Spleen (tissue), 11 donors: ENCODE measurements at regions not wholly inside any gene's neighbourhood (a gene's known extent, or its start where the extent isn't known, plus 50 kb on each side); places are given as distances from the start of the nearest gene placed in this dataset.

Experiments used
- DNase-seq: peaks from one replicate; pipeline ENCODE4 v3.0.0-alpha.2; 2020
- H3K27ac ChIP-seq, 8 donors: fragments of 200-600 bp; sonication (generic) in 7 of 8; 1 replicate in 4 of 8; 2 replicates in 4 of 8; pipeline versions ENCODE4 v1.5.0 to v1.8.0; 2016 to 2021; ENCODE audit warnings: inconsistent platforms in 4 of 8, mild to moderate bottlenecking in 4 of 8, moderate library complexity in 1 of 8
- H3K27me3 ChIP-seq, 7 donors: fragments of 200-600 bp; sonication (generic) in 6 of 7; replicated peaks in 1 of 7; 1 replicate in 4 of 7; 2 replicates in 3 of 7; pipeline versions ENCODE4 v1.5.0 to v1.8.0; 2016 to 2021; ENCODE audit warnings: inconsistent platforms in 3 of 7, mild to moderate bottlenecking in 1 of 7
- H3K36me3 ChIP-seq, 6 donors: fragments of 200-600 bp; sonication (generic) in 5 of 6; 1 replicate in 4 of 6; 2 replicates in 2 of 6; pipeline versions ENCODE4 v1.5.0 to v1.8.0; 2016 to 2021; ENCODE audit warnings: inconsistent platforms in 2 of 6
- H3K4me1 ChIP-seq, 6 donors: fragments of 200-600 bp; sonication (generic) in 5 of 6; 1 replicate in 3 of 6; 2 replicates in 3 of 6; pipeline versions ENCODE4 v1.5.0 to v1.8.0; 2016 to 2021; ENCODE audit warnings: inconsistent platforms in 3 of 6
- H3K4me3 ChIP-seq, 8 donors: fragments of 200-600 bp; sonication (generic) in 7 of 8; 1 replicate in 4 of 8; 2 replicates in 4 of 8; pipeline versions ENCODE4 v1.5.0 to v1.8.0; 2016 to 2021; ENCODE audit warnings: inconsistent platforms in 4 of 8, mild to moderate bottlenecking in 4 of 8, moderate library complexity in 2 of 8
- H3K9me3 ChIP-seq, 8 donors: fragments of 200-600 bp; sonication (generic) in 7 of 8; 1 replicate in 4 of 8; 2 replicates in 4 of 8; pipeline versions ENCODE4 v1.5.0 to v1.8.0; 2016 to 2021; ENCODE audit warnings: inconsistent platforms in 4 of 8
- POLR2A ChIP-seq, 3 donors: fragments of 450-650 bp; IDR thresholded peaks; one replicate each; pipeline ENCODE4 v1.5.1; 2017; ENCODE audit warnings: antibody characterized with exemption in 3 of 3, mild to moderate bottlenecking in 1 of 3
- POLR2AphosphoS5 ChIP-seq, 3 donors: sonication (generic); formaldehyde crosslinking; IDR thresholded peaks; one replicate each; pipeline ENCODE4 v1.5.1; 2017; ENCODE audit warnings: antibody characterized with exemption in 3 of 3
- WGBS, 5 donors: extraction: QIAGEN DNeasy Blood & Tissue Kit in 3 of 5; methylation state at CpG; one replicate each; pipeline versions ENCODE4 v1.1.5 to v1.1.7; 2013 to 2018; 5-methylcytosine and 5-hydroxymethylcytosine counted together
- intact Hi-C: fragments of 100-400 bp; cut with DNase I; formaldehyde crosslinking; loops from one replicate; pipeline ENCODE4 v1.15.0; 2023; ENCODE audit warnings: low total_unique reads
- TF ChIP-seq, protein P1 (sequence below), 11 experiments: fragments of 200-600 bp in 7 of 11; fragments of 450-650 bp in 4 of 11; sonication (generic) in 4 of 11; IDR thresholded peaks in 8 of 11; conservative IDR thresholded peaks in 3 of 11; 1 replicate in 7 of 11; 2 replicates in 4 of 11; pipeline versions ENCODE4 v1.4.0 to v1.8.0; 2016 to 2021; ENCODE audit warnings: antibody characterized with exemption in 11 of 11, inconsistent platforms in 4 of 11, mild to moderate bottlenecking in 1 of 11
- donor health status: healthy with polysubstance abuse.
- donor health status: DM: no; HTN: no; CAD: no; lungs with moderate emphysema.
- donor health status: DM: no; HTN: no; CAD: no.
- donor health status: Bipolar disorder and iron deficiency.
- donor health status: healthy.
- donor health status: DM: no; HTN: no; CAD: no.
- donor health status: DM: yes; HTN: yes; CAD: no.

DNA sequence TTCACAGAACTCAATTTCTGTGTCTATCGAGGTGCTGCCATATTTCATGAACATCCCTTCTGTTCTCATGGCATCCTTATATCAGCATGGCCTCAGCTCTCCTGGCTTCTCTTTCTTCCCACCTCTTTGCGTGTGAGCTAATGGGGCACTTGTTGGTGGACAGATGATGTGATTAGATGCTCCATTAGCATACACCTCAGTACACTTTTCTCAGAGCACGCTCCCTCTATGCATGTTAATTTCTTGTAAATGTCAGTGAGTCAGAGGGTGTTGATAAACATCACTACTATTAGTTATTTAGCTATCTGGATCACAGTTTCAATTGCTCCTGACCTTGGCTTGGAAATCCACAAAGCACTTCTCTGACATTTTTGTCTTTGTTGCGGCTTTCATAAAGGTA is 159.4 kb downstream of the CD8B2 start:
- no peak for TF ChIP-seq POLR2AphosphoS5 (IDR thresholded peaks at IDR 0.05)
- TF ChIP-seq, protein P1, sequence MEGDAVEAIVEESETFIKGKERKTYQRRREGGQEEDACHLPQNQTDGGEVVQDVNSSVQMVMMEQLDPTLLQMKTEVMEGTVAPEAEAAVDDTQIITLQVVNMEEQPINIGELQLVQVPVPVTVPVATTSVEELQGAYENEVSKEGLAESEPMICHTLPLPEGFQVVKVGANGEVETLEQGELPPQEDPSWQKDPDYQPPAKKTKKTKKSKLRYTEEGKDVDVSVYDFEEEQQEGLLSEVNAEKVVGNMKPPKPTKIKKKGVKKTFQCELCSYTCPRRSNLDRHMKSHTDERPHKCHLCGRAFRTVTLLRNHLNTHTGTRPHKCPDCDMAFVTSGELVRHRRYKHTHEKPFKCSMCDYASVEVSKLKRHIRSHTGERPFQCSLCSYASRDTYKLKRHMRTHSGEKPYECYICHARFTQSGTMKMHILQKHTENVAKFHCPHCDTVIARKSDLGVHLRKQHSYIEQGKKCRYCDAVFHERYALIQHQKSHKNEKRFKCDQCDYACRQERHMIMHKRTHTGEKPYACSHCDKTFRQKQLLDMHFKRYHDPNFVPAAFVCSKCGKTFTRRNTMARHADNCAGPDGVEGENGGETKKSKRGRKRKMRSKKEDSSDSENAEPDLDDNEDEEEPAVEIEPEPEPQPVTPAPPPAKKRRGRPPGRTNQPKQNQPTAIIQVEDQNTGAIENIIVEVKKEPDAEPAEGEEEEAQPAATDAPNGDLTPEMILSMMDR (IDR thresholded peaks at IDR 0.05 in 8 of 11, conservative IDR thresholded peaks at IDR 0.05 in 3 of 11), result no peak
- TF ChIP-seq POLR2A (IDR thresholded peaks at IDR 0.05), result no peak
- WGBS, 5 donors, result 83 to 97% (median 89%) methylated on average over 4 of the region's 4 CpGs
- no peak for DNase-seq
- no peaks in the 10 kb centered on the region for H3K4me1 ChIP-seq
- no peak overlapping the region for H3K27ac ChIP-seq
- intact Hi-C loops, result no loop called here
- peaks cover 0 to 4% (median 0%) of the 10 kb centered on the region in 7 donors for H3K27me3 ChIP-seq
- no peak overlapping the region for H3K4me3 ChIP-seq
- H3K9me3 ChIP-seq, result no peaks in the 10 kb centered on the region
- no peaks in the 10 kb centered on the region for H3K36me3 ChIP-seq

GRCh38 chr2:106649306-106649705 is 162.1 kb downstream of the CD8B2 start:
- no peak for DNase-seq
- WGBS, 5 donors, result 83 to 98% (median 91%) methylated on average over 1 of the region's 1 CpG
- TF ChIP-seq POLR2A (IDR thresholded peaks at IDR 0.05) (no peak), POLR2AphosphoS5 (IDR thresholded peaks at IDR 0.05) (no peak)
- TF ChIP-seq, protein P1 (IDR thresholded peaks at IDR 0.05 in 8 of 11, conservative IDR thresholded peaks at IDR 0.05 in 3 of 11), result no peak
- Histone ChIP-seq H3K4me3 (no peak overlapping the region), H3K27me3 (peaks cover 0 to 7% (median 0%) of the 10 kb centered on the region in 7 donors), H3K36me3 (no peaks in the 10 kb centered on the region), H3K9me3 (no peaks in the 10 kb centered on the region), H3K27ac (no peak overlapping the region), H3K4me1 (no peaks in the 10 kb centered on the region)
- intact Hi-C loops, result no loop called here

GRCh38 chr2:106653465-106653864 is 166.3 kb downstream of the CD8B2 start:
- peaks cover 0 to 13% (median 5%) of the 10 kb centered on the region in 8 donors for H3K9me3 ChIP-seq
- no peaks in the 10 kb centered on the region for H3K36me3 ChIP-seq
- intact Hi-C loops, result no loop called here
- WGBS, 5 donors, result 85 to 96% (median 89%) methylated on average over 6 of the region's 6 CpGs
- H3K27ac ChIP-seq, result no peak overlapping the region
- H3K27me3 ChIP-seq, result peaks cover 0 to 7% (median 0%) of the 10 kb centered on the region in 7 donors
- TF ChIP-seq POLR2A (IDR thresholded peaks at IDR 0.05) (no peak), POLR2AphosphoS5 (IDR thresholded peaks at IDR 0.05) (no peak)
- TF ChIP-seq, protein P1 (IDR thresholded peaks at IDR 0.05 in 8 of 11, conservative IDR thresholded peaks at IDR 0.05 in 3 of 11), result no peak
- DNase-seq, result no peak
- no peak overlapping the region for H3K4me3 ChIP-seq
- no peaks in the 10 kb centered on the region for H3K4me1 ChIP-seq

DNA sequence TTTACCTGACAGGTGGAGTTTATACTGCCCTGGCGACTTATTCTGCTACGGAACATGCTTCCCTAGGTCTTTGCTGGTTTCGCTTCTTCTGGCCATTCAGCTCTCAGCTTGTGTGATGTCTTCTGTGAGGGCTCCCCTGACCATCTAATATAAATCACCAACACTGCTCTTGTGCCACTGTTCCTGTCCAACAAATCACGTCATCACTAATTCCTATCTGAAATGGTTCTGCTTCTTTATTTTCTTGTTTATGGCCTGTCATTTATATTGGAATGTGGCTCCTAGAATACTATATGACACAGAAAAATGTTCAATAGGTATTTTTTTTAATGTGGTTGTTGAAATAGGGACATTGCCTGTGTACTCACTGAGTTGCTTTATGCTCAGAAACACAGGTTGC is 171.5 kb downstream of the CD8B2 start:
- WGBS, 5 donors, result 90 to 96% (median 91%) methylated on average over 4 of the region's 4 CpGs
- DNase-seq, result no peak
- Histone ChIP-seq H3K27ac (no peak overlapping the region), H3K9me3 (peaks cover 0 to 19% (median 8%) of the 10 kb centered on the region in 8 donors), H3K36me3 (no peaks in the 10 kb centered on the region), H3K27me3 (peaks cover 0 to 1% (median 0%) of the 10 kb centered on the region in 7 donors), H3K4me3 (no peak overlapping the region), H3K4me1 (no peaks in the 10 kb centered on the region)
- intact Hi-C loops, result no loop called here
- TF ChIP-seq POLR2A (IDR thresholded peaks at IDR 0.05), result no peak
- TF ChIP-seq POLR2AphosphoS5 (IDR thresholded peaks at IDR 0.05), result no peak
- TF ChIP-seq, protein P1 (IDR thresholded peaks at IDR 0.05 in 8 of 11, conservative IDR thresholded peaks at IDR 0.05 in 3 of 11), result no peak
